ENCODE measurements at regions not wholly inside any gene's neighbourhood (a gene's known extent, or its start where the extent isn't known, plus 50 kb on each side); places are given as distances from the start of the nearest gene placed in this dataset.

GRCh38 chr16:85209526-85210121 is 97.4 kb upstream of the CIBAR2 start:
- Mint-ChIP-seq H3K4me1 (ENCODE audit: unreplicated experiment) (peaks cover 2% of the 10 kb centered on the region), H3K4me3 (ENCODE audit: unreplicated experiment) (no peak overlapping the region), H3K36me3 (ENCODE audit: low read depth, unreplicated experiment) (no peaks in the 10 kb centered on the region), H3K27ac (ENCODE audit: unreplicated experiment) (no peak overlapping the region), H3K27me3 (ENCODE audit: unreplicated experiment) (peaks cover 5% of the 10 kb centered on the region), H3K9me3 (ENCODE audit: unreplicated experiment) (no peaks in the 10 kb centered on the region)
- TF ChIP-seq CTCF (IDR thresholded peaks at IDR 0.05; ENCODE audit: unreplicated experiment): no peak
- DNase-seq (ENCODE audit: low spot score): no peak

- TF ChIP-seq CTCF (IDR thresholded peaks at IDR 0.05; ENCODE audit: unreplicated experiment): no peak
- Mint-ChIP-seq H3K4me1 (ENCODE audit: unreplicated experiment) (peaks cover 2% of the 10 kb centered on the region), H3K4me3 (ENCODE audit: unreplicated experiment) (no peak overlapping the region), H3K9me3 (ENCODE audit: unreplicated experiment) (no peaks in the 10 kb centered on the region), H3K36me3 (ENCODE audit: low read depth, unreplicated experiment) (no peaks in the 10 kb centered on the region), H3K27me3 (ENCODE audit: unreplicated experiment) (peaks cover 5% of the 10 kb centered on the region), H3K27ac (ENCODE audit: unreplicated experiment) (no peak overlapping the region)
- DNase-seq (ENCODE audit: low spot score): no peak
Observed at GRCh38 chr16:85210423-85211169, 98.3 kb upstream of the CIBAR2 start.

GRCh38 chr16:85211271-85211801 is 99.1 kb upstream of the CIBAR2 start:
- TF ChIP-seq CTCF (IDR thresholded peaks at IDR 0.05; ENCODE audit: unreplicated experiment): no peak
- Mint-ChIP-seq H3K27ac (ENCODE audit: unreplicated experiment) (no peak overlapping the region), H3K4me1 (ENCODE audit: unreplicated experiment) (no peaks in the 10 kb centered on the region), H3K4me3 (ENCODE audit: unreplicated experiment) (no peak overlapping the region), H3K27me3 (ENCODE audit: unreplicated experiment) (peaks cover 5% of the 10 kb centered on the region), H3K36me3 (ENCODE audit: low read depth, unreplicated experiment) (no peaks in the 10 kb centered on the region), H3K9me3 (ENCODE audit: unreplicated experiment) (no peaks in the 10 kb centered on the region)
- DNase-seq (ENCODE audit: low spot score): no peak

GRCh38 chr16:85213926-85214675 is 101.8 kb upstream of the CIBAR2 start:
- Mint-ChIP-seq H3K36me3 (ENCODE audit: low read depth, unreplicated experiment) (no peaks in the 10 kb centered on the region), H3K4me3 (ENCODE audit: unreplicated experiment) (no peak overlapping the region), H3K27me3 (ENCODE audit: unreplicated experiment) (peaks cover 5% of the 10 kb centered on the region), H3K9me3 (ENCODE audit: unreplicated experiment) (no peaks in the 10 kb centered on the region), H3K27ac (ENCODE audit: unreplicated experiment) (no peak overlapping the region), H3K4me1 (ENCODE audit: unreplicated experiment) (no peaks in the 10 kb centered on the region)
- DNase-seq (ENCODE audit: low spot score): no peak
- no peak for TF ChIP-seq CTCF (IDR thresholded peaks at IDR 0.05; ENCODE audit: unreplicated experiment)

Measured in endothelial cell (in vitro differentiated cells).